Neuronal stem cell (in vitro differentiated cells): ENCODE measurements at regions not wholly inside any gene's neighbourhood (a gene's known extent, or its start where the extent isn't known, plus 50 kb on each side); places are given as distances from the start of the nearest gene placed in this dataset.

ENCODE experiments used
- DNase-seq: peaks from one replicate; pipeline ENCODE4 v3.0.0-alpha.2; 2013; ENCODE audit warnings: low spot score
- H2AFZ ChIP-seq: one replicate; pipeline ENCODE4 v1.6.1; 2013; ENCODE audit warnings: mild to moderate bottlenecking, low read length, inconsistent platforms
- H2AK5ac ChIP-seq: 2 replicates; pipeline ENCODE4 v1.6.1; 2013; ENCODE audit warnings: low read depth, mild to moderate bottlenecking, inconsistent platforms, low read length, moderate library complexity, mixed read lengths
- H2BK120ac ChIP-seq: 2 replicates; pipeline ENCODE4 v1.6.1; 2013; ENCODE audit warnings: low read depth, mild to moderate bottlenecking, inconsistent platforms, low read length, moderate library complexity, mixed read lengths
- H2BK12ac ChIP-seq: one replicate; pipeline ENCODE4 v1.6.1; 2013; ENCODE audit warnings: low read length, inconsistent platforms
- H2BK15ac ChIP-seq: 2 replicates; pipeline ENCODE4 v1.6.1; 2013; ENCODE audit warnings: mild to moderate bottlenecking, low read length, inconsistent platforms, mixed read lengths
- H2BK5ac ChIP-seq: one replicate; pipeline ENCODE4 v1.6.1; 2013; ENCODE audit warnings: inconsistent platforms, mild to moderate bottlenecking, low read length, moderate library complexity
- H3K14ac ChIP-seq: one replicate; pipeline ENCODE4 v1.6.1; 2013; ENCODE audit warnings: low read length, inconsistent platforms
- H3K18ac ChIP-seq: 2 replicates; pipeline ENCODE4 v1.6.1; 2013; ENCODE audit warnings: low read length, inconsistent platforms
- H3K23ac ChIP-seq: 2 replicates; pipeline ENCODE4 v1.6.1; 2013; ENCODE audit warnings: low read depth, mild to moderate bottlenecking, mixed read lengths, low read length, inconsistent platforms; ENCODE audit not compliant: poor library complexity
- H3K27ac ChIP-seq: replicated peaks from 3 replicates; pipeline ENCODE4 v1.5.1; 2013; ENCODE audit warnings: low read length, inconsistent platforms
- H3K27me3 ChIP-seq, 3 experiments: 2 replicates each; pipeline ENCODE4 v1.6.1; 2013; ENCODE audit warnings: low read length in 3 of 3, mild to moderate bottlenecking in 2 of 3, inconsistent platforms in 1 of 3, low read depth in 1 of 3, mixed read lengths in 1 of 3, moderate library complexity in 1 of 3; ENCODE audit not compliant: control insufficient read depth in 3 of 3, insufficient read depth in 3 of 3
- H3K36me3 ChIP-seq, 2 donors: replicated peaks in 1 of 2; 2 replicates each; pipeline ENCODE4 v1.6.1; 2013; ENCODE audit warnings: low read length in 2 of 2; ENCODE audit not compliant: control insufficient read depth in 2 of 2, insufficient read depth in 2 of 2
- H3K4ac ChIP-seq: 2 replicates; pipeline ENCODE4 v1.6.1; 2013; ENCODE audit warnings: inconsistent platforms, mild to moderate bottlenecking, low read length, moderate library complexity
- H3K4me1 ChIP-seq, 2 donors: 1 replicate in 1 of 2; 2 replicates in 1 of 2; pipeline ENCODE4 v1.6.1; 2013; ENCODE audit warnings: low read length in 2 of 2, low read depth in 1 of 2; ENCODE audit not compliant: control insufficient read depth in 2 of 2, insufficient read depth in 1 of 2
- H3K4me2 ChIP-seq: one replicate; pipeline ENCODE4 v1.6.1; 2013; ENCODE audit warnings: mild to moderate bottlenecking, low read length, inconsistent platforms; ENCODE audit not compliant: insufficient read depth, poor library complexity, severe bottlenecking
- H3K4me3 ChIP-seq, 2 donors: 2 replicates each; pipeline ENCODE4 v1.5.1; 2013; ENCODE audit warnings: low read length in 2 of 2, mild to moderate bottlenecking in 2 of 2, inconsistent platforms in 1 of 2, moderate library complexity in 1 of 2
- H3K79me1 ChIP-seq: one replicate; pipeline ENCODE4 v1.6.1; 2013; ENCODE audit warnings: low read depth, mild to moderate bottlenecking, inconsistent platforms, low read length, moderate library complexity
- H3K9ac ChIP-seq: one replicate; pipeline ENCODE4 v1.6.1; 2013; ENCODE audit warnings: mild to moderate bottlenecking, low read depth, low read length, inconsistent platforms; ENCODE audit not compliant: poor library complexity
- H3K9me3 ChIP-seq, 2 donors: replicated peaks in 1 of 2; 2 replicates each; pipeline versions ENCODE3 to v1.6.1; 2013; ENCODE audit warnings: low read length in 2 of 2, mild to moderate bottlenecking in 2 of 2, inconsistent platforms in 1 of 2, low read depth in 1 of 2, mixed read lengths in 1 of 2, moderate library complexity in 1 of 2; ENCODE audit not compliant: control insufficient read depth in 2 of 2, insufficient read depth in 1 of 2
- H4K8ac ChIP-seq: one replicate; pipeline ENCODE4 v1.6.1; 2013; ENCODE audit warnings: low read depth, mild to moderate bottlenecking, inconsistent platforms, low read length, moderate library complexity
- H4K91ac ChIP-seq: one replicate; pipeline ENCODE4 v1.6.1; 2013; ENCODE audit warnings: low read length, low read depth, mild to moderate bottlenecking, inconsistent platforms; ENCODE audit not compliant: poor library complexity
- WGBS, 2 donors: extraction: QIAGEN DNeasy Blood & Tissue Kit; methylation state at CpG; one replicate each; pipeline ENCODE4 v1.1.7; 2013; ENCODE audit warnings: missing lambda C conversion rate in 2 of 2, mixed read lengths in 1 of 2; ENCODE audit not compliant: insufficient read length in 2 of 2, insufficient replicate concordance in 1 of 2; ENCODE audit errors: extremely low coverage in 2 of 2; 5-methylcytosine and 5-hydroxymethylcytosine counted together

- Histone ChIP-seq H2AFZ (no peak overlapping the region), H2BK120ac (no peak overlapping the region), H2AK5ac (no peak overlapping the region), H3K4ac (no peak overlapping the region), H2BK15ac (no peak overlapping the region), H3K79me1 (no peaks in the 10 kb centered on the region), H3K9me3 (no peaks in the 10 kb centered on the region), H3K9ac (no peak overlapping the region), H3K4me3 (no peak overlapping the region), H3K14ac (no peak overlapping the region), H3K36me3 (no peaks in the 10 kb centered on the region), H3K27me3 (no peaks in the 10 kb centered on the region), H2BK5ac (no peak overlapping the region), H3K23ac (no peak overlapping the region), H3K27ac (no peak overlapping the region), H2BK12ac (no peak overlapping the region), H4K91ac (no peak overlapping the region), H4K8ac (no peak overlapping the region), H3K4me1 (no peaks in the 10 kb centered on the region), H3K4me2 (no peak overlapping the region), H3K18ac (no peak overlapping the region)
- no CpG with 5 or more reads among the region's 2 CpGs for WGBS, 2 donors
- DNase-seq, result no peak
Measured at GRCh38 chrX:36562986-36563385, 445.2 kb upstream of the FAM47C start.

DNA sequence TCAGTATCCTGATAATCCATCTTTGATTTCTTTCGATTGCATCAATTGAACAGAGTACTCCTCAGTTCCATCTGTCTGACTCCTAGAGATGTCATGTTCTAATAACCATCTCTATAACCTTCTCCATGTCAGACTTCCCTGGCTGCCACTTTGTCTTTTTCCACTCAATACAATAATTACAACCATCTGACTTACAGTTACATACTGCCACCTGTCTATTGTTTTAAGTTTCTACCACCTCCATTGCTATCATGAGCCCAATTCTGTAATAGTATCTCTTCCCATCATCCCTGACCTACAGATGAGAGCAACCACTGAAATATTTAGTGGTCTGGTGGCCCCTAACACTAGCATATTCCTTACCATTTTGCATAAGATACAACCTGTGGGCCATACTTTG, 439.2 kb upstream of the FAM47C start:
- no peak for DNase-seq
- no CpG with 5 or more reads among the region's 1 CpG for WGBS, 2 donors
- H3K9ac ChIP-seq, result no peak overlapping the region

GRCh38 chrX:36573720-36574119, 434.4 kb upstream of the FAM47C start:
- H2BK12ac ChIP-seq, result no peak overlapping the region
- H3K23ac ChIP-seq, result no peak overlapping the region
- no peak overlapping the region for H2AFZ ChIP-seq
- no peaks in the 10 kb centered on the region for H3K4me1 ChIP-seq
- WGBS, 2 donors, result no CpG with 5 or more reads among the region's 2 CpGs
- no peak for DNase-seq
- H3K27me3 ChIP-seq, result no peaks in the 10 kb centered on the region
- no peak overlapping the region for H3K14ac ChIP-seq
- H3K4me2 ChIP-seq, result no peak overlapping the region
- no peak overlapping the region for H4K91ac ChIP-seq
- H3K9ac ChIP-seq, result no peak overlapping the region
- no peaks in the 10 kb centered on the region for H3K36me3 ChIP-seq
- no peaks in the 10 kb centered on the region for H3K9me3 ChIP-seq
- H3K4me3 ChIP-seq, result no peak overlapping the region
- H3K27ac ChIP-seq, result no peak overlapping the region
- no peaks in the 10 kb centered on the region for H3K79me1 ChIP-seq
- no peak overlapping the region for H2BK120ac ChIP-seq
- H2BK15ac ChIP-seq, result no peak overlapping the region
- no peak overlapping the region for H2BK5ac ChIP-seq
- H2AK5ac ChIP-seq, result no peak overlapping the region
- H3K4ac ChIP-seq, result no peak overlapping the region
- no peak overlapping the region for H4K8ac ChIP-seq
- H3K18ac ChIP-seq, result no peak overlapping the region

More for the DNA sequence above, 439.2 kb upstream of the FAM47C start:
- Histone ChIP-seq H3K4me1 (no peaks in the 10 kb centered on the region), H2BK15ac (no peak overlapping the region), H2BK5ac (no peak overlapping the region), H3K9me3 (no peaks in the 10 kb centered on the region), H4K91ac (no peak overlapping the region), H3K79me1 (no peaks in the 10 kb centered on the region), H2BK120ac (no peak overlapping the region), H3K4me3 (no peak overlapping the region), H3K18ac (no peak overlapping the region), H3K4ac (no peak overlapping the region), H3K23ac (no peak overlapping the region), H2AFZ (no peak overlapping the region), H3K14ac (no peak overlapping the region), H4K8ac (no peak overlapping the region), H3K4me2 (no peak overlapping the region), H3K27me3 (no peaks in the 10 kb centered on the region), H3K36me3 (no peaks in the 10 kb centered on the region), H3K27ac (no peak overlapping the region), H2BK12ac (no peak overlapping the region), H2AK5ac (no peak overlapping the region)

DNA sequence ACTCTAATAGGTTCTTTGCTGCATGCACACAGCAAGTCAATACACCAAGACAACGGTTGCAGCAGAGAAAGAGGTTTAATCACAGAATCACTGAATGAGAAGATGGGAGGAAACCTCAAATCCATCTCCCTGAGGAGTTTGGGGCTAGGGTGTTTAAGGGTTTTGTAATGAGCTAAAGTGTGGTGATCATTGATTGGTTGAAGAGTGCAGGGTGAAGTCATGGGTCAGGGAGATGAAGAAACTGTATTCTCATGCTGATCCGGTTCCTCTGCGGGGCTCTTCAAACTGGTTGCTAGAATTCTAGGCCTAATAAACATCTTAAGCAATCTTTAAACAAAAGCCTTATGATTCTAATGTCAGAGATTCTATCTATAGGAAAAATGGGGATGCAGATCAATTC, 432.5 kb upstream of the FAM47C start:
- WGBS, 2 donors, result no CpG with 5 or more reads among the region's 3 CpGs
- H2BK15ac ChIP-seq, result no peak overlapping the region
- no peak overlapping the region for H3K4me2 ChIP-seq
- no peak overlapping the region for H3K27ac ChIP-seq
- no peaks in the 10 kb centered on the region for H3K4me1 ChIP-seq
- H2BK120ac ChIP-seq, result no peak overlapping the region
- H3K9me3 ChIP-seq, result no peaks in the 10 kb centered on the region
- H2BK12ac ChIP-seq, result no peak overlapping the region
- no peak overlapping the region for H2BK5ac ChIP-seq
- H3K79me1 ChIP-seq, result no peaks in the 10 kb centered on the region
- no peak overlapping the region for H3K18ac ChIP-seq
- no peak overlapping the region for H2AK5ac ChIP-seq
- H3K23ac ChIP-seq, result no peak overlapping the region
- no peak overlapping the region for H4K91ac ChIP-seq
- H3K14ac ChIP-seq, result no peak overlapping the region
- H4K8ac ChIP-seq, result no peak overlapping the region
- H2AFZ ChIP-seq, result no peak overlapping the region
- H3K27me3 ChIP-seq, result no peaks in the 10 kb centered on the region
- DNase-seq, result no peak
- no peaks in the 10 kb centered on the region for H3K36me3 ChIP-seq
- no peak overlapping the region for H3K9ac ChIP-seq
- no peak overlapping the region for H3K4ac ChIP-seq
- no peak overlapping the region for H3K4me3 ChIP-seq
